GM21576 (cell line): ENCODE measurements at regions not wholly inside any gene's neighbourhood (a gene's known extent, or its start where the extent isn't known, plus 50 kb on each side); places are given as distances from the start of the nearest gene placed in this dataset.

ENCODE experiments used
- ATAC-seq: cut with Tn5 transposase; IDR thresholded peaks from one replicate; pipeline ENCODE4 v1.9.1; 2021; ENCODE audit warnings: mild to moderate bottlenecking, moderate library complexity; ENCODE audit not compliant: unreplicated experiment

DNA sequence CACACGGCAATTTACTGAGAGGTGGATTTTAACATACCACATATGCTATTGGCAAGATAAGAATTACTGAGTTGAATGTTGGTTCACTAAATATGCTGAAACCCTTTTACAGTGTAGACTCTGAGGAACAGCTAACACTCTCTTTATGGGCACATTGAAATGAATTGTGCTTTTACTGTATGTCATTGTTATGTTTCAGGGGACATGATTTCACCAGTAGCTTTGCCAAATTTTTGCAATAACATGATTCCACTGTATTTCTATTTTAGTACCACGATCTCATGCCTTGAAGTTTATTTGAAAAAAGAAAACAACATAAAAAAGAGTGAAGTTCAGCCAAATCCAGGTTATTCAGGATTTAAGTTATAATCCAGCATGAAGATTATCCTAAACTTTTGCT is 188.5 kb downstream of the HLX start:
- ATAC-seq: no peak

DNA sequence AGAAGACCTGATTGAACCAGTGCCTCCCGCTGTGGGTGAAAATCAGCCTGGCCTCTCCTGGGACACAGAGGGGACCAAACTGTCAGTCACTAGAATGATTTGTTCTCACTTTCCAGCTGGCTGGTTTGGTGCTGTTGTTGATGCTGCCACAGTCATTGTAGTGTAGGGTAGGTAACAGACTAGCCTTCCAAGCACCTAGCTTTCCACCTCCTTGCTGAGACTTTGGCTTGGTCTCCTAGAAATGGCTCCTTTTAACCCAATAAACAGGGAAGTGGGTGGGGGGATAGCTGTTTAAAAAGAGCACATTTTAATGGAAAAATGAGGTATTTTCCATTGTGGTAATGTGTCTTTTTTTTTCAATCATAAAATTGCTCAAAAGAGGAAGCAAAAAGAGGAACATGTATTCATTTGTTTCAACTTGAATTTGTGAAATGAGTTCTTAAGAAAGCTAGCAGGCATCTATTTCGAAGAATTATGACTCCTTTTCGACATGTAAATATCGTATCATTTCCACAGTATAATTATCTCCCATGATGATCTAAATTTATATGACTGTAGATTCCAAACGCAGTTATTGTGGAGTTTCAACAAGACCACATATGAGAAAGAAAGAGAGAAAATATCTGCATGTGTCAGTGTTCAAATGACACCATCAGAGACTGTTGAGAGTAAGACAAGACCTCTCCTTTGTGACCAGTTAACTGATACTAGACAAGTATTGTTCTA is 190.1 kb downstream of the HLX start:
- peak; percentile 90 for ATAC-seq

DNA sequence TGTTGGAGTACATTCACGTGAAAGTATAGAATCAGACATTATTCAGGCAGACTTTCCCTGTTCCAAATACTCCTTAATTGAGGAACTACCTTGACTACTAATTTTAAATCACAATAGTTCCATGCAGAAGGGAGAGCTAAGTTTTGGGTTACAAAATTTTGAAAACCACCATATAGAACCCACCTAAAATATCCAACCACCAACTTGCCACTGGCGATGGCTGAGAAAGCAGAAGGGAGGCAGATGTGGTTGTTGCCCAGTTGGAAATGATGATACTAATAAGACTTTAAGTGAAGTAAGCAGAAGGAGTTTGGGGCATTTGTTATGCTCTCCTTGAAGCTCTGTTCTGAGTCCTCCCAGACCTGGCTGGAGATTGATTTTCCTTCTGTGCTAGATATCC is 190.7 kb downstream of the HLX start:
- no peak for ATAC-seq

DNA sequence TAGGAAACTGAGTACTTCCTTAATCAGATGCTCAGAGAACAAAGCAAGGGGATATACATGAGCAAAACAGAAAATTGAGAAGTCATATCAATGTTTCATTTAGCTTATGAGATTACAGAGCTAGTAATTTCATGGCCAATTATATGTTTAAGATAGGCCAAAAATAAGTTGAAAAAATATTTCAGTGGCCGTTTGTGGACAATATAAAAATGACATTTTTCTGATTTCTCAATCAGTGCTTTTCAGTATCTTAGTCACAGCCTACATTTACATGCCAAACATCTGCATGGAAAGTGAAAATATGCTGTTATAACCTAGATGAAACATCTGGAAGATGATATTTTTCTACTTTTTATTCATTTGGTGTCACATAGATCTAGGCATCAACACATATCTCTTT is 192.5 kb downstream of the HLX start:
- ATAC-seq: no peak

DNA sequence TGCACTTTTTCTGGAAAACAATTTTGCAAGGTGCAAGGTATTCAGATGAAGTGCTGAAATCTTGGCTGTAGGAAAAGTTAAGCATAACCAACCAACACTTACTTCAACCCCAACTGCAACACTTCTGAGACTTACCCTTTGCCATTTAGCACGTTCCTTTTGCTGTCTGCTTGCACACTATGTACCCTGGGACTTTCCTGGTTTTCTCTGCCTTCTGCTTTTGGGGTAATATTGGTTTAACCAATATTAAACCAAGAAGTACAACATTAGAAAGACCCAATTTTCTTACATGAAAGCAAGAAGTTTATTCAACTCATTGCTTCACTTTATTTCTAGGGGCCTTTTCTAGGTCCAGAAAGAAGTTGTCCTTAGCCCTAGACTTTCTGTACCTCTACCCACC is 193.0 kb downstream of the HLX start:
- no peak for ATAC-seq

DNA sequence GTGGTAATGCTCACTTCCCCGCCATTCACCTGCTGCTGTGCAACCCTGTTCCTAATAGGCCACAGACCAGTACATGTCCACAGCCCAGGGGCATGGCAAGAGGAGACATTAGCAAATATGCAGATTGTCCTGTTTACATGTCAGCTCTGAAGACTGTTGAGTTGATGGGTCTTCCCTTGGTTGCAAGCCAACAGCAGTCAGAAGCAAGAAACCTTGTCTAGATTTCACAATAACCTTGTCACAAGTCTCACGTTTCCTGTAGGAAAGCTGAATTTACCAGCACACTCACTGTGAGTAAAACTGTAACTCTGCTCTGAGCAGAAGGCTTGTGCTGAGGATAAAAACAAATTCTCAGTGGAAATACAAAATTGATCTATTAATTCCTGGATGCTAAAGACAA is 195.1 kb downstream of the HLX start:
- no peak for ATAC-seq

DNA sequence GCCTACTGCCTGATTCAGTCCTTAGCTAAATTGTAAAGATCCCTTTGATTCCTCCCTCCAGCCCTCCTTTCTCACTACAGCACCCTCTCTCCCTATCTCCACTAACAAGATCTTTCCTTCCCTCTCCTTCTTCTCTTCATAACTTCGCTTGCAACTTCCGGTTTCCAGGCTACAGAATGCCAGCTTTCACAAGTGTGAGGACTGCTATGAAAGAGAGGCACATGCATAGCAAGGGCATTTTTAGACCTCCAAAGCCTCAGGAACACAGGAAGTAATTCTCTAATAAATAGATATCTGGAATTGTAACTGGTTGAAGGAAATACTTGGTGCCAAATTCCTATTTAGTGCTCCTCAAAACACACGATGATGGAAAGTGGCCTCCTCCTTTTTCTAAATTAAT is 196.7 kb downstream of the HLX start:
- ATAC-seq: no peak

- ATAC-seq: no peak
These were observed 197.2 kb downstream of the HLX start for GRCh38 chr1:221076391-221076811.

GRCh38 chr1:221078260-221078965 is 199.2 kb downstream of the HLX start:
- no peak for ATAC-seq

DNA sequence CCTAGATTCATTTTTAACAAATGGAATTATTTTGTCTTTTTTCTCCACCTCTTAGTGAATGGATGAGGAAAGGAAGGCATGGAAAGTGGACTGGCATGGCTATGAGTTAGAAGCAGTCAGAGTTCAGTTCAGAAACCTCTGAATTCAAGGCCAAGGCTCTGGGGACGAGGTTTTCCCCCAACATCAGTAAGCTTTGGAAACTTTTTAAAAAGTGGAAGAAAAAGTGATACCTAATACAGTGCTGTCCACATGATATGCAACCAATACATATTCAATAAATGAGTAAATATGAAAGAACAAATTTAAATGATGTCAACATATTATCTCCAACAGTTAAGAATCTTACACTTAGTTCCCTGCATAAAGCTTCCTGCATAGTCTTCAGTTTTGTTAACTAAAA is 204.7 kb downstream of the HLX start:
- no peak for ATAC-seq

GRCh38 chr1:221084681-221085080 is 205.4 kb downstream of the HLX start:
- ATAC-seq: no peak

DNA sequence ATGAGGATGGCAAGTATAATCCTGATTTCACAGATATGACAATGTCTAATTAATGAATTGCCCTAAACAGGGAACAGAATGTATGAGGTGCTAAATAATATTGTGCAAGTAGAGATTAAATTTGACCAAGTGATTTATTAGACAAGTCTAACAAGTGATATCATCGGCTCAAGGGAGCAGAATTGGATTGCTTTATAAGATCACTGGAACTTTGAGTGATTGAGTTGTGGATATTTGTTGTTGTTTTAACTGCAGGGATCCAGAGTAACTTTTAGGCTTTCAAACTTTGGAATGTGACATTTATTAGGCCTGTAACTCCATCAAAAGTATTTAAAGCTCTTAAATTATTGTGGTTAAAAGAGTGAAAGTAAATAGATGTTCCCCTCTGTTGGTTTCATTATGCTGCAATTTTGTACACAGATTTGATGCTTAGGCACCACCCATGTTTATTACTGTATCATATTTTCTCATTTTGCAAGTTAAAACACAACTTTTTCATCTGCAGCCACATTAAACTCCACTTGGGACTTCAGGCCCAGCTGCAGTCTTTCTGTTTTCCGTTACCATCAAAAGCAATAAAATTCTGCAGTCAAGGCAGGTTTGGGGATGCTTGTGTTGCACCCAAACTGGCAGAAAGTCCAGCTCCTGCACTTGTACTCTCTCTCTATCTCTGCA is 206.6 kb downstream of the HLX start:
- no peak for ATAC-seq

DNA sequence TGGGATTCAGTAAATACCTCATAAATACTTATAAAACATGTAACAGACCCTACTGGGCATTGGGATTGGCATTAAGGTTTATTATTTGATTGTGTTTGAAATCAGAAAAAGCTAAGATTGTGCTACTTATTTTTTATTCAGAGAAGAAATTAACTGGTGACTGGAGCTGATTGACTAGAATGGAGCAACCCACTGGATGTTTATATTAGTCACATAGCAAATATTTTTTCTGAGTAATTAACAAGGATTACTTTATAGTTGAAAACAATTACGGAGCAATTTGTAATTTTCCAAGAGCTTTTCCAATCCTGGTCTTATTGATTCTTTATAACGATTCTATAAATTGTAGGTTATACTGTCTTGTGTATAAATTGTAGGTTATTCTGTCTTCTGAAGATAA is 208.7 kb downstream of the HLX start:
- no peak for ATAC-seq

- ATAC-seq: no peak
These were observed 210.0 kb downstream of the HLX start for GRCh38 chr1:221089273-221089672.

DNA sequence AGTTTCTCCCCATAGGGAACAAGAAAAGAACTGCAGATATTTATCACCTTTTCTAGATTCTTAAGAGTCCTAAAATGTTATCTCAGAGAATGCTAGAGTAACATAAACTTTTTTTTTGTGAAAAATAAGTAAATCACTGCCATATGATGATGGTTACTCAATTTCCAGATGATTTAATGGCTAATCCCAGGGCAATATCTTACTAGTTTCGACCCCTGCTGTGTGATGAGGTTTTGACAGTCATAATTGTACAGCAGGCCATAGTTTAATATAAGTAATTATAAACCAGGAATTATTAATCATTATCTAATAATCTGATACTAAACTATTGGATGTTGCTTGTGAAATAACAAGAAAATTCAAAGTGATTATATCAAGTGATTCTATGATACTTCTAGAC is 210.6 kb downstream of the HLX start:
- no peak for ATAC-seq

- no peak for ATAC-seq
These were observed 214.9 kb downstream of the HLX start for GRCh38 chr1:221093903-221094791.

DNA sequence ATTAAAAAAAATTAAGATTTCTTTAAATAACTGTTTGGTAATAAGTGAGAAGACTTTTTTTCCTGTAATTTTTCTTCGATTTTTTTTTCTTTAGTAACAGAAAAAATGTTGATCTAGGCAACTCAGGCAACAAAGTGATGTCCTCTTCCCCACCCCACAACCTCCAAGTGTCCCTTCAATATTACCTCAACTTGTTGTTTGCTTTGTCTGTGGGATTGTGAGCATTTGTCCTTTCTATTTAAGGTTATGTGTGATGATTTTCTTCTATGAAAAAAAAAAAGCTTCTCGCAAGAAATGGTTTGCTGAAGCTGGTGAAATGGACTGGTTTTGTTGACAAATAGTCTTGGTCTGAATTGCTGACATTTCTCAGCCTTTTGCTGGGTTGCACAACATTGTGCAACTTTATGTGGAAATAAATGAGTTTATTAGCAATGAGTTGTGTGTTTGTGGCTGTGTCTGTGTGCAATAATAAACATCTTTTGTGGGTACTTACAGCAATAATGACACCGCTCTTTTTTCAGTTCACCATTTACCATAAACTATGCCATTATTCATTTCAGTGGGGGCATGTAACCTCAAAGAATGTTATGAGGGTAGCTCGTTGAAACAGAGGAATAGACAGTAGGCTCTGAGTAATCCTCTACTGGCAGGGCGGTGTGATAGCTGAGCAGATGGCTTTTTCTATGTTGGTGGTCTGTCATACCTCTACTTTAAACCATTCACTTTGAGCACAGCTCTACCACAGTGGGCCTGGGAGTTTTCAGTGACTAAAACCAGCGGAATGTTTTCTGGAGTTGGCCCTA is 218.4 kb downstream of the HLX start:
- ATAC-seq: no peak

DNA sequence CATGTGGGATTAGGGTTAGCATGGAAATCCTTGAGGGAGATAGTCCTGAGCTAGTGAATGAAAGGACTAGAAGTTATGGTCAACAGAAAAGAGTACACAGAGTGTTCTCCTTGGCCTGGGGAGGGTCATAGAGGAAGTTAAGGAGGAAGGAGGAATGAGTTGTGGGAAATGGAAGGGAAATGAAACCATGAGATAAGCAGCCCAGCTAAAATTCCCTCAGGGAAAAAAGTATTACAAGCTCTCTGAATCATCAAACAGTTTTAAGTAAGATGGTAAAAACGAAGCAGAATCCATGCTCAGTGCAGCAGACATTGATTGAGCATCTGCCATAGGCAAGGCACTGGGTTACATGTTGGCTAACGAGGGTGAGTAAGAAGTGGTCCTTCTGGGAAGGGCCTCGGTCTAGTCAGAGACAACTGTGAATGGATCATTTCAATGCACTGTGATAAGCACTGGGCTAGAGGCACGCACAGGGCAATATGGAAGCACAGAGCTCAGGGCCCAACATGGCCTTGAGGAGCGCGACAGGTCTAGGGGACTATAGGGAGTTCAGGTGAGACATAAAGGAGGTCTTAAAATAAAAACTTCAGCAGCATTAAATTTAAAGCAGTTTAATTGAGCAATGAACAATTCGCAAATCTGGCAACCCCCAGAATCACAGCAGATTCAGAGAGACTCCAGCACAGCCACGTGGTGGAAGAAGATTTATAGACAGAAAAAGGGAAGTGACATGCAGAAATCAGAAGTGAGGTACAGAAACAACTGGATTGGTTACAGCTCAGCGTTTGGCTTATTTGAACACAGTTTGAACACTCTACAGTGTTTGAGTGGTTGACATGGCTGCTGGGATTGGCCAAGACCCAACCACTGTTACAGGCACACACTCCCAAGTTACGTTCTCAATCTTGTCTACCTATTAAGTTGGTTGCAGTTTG is 219.5 kb downstream of the HLX start:
- ATAC-seq: no peak
